MV-4-11 (cell line): ENCODE measurements at regions not wholly inside any gene's neighbourhood (a gene's known extent, or its start where the extent isn't known, plus 50 kb on each side); places are given as distances from the start of the nearest gene placed in this dataset.

Experiments used
- DNase-seq: peaks from one replicate; lab custom pipeline; 2025; lab: John Stamatoyannopoulos, UW

GRCh38 chr1:8084913-8085312 lies 58.8 kb upstream of the ERRFI1 start:
- DNase-seq: no peak

- DNase-seq: peak; percentile 40
Measured at GRCh38 chr1:8083739-8084484, 57.8 kb upstream of the ERRFI1 start.

GRCh38 chr1:8082945-8083344 lies 56.8 kb upstream of the ERRFI1 start:
- peak; percentile 73 for DNase-seq

- DNase-seq: no peak
Measured at GRCh38 chr1:8078176-8078671, 52.1 kb upstream of the ERRFI1 start.

GRCh38 chr1:8077602-8078001 lies 51.5 kb upstream of the ERRFI1 start:
- DNase-seq: no peak

GRCh38 chr1:8077120-8077573 lies 51.0 kb upstream of the ERRFI1 start:
- peak; percentile 65 for DNase-seq

- DNase-seq: no peak
Measured at GRCh38 chr1:8076176-8076575, 50.1 kb upstream of the ERRFI1 start.
